ENCODE measurements at regions not wholly inside any gene's neighbourhood (a gene's known extent, or its start where the extent isn't known, plus 50 kb on each side); places are given as distances from the start of the nearest gene placed in this dataset.

GRCh38 chr2:192577706-192578105 is 383.0 kb upstream of the TMEFF2 start:
- no peaks in the 10 kb centered on the region for H3K9me2 ChIP-seq (ENCODE audit: insufficient read depth)
- no peak for DNase-seq (ENCODE audit: low read depth, low spot score)
- no peaks in the 10 kb centered on the region for H3K27me3 ChIP-seq (ENCODE audit: insufficient read depth, low read length)
- no peak overlapping the region for H3K4me2 ChIP-seq (ENCODE audit: low read length)
- H3K79me2 ChIP-seq (ENCODE audit: insufficient read depth, low read length), result no peaks in the 10 kb centered on the region
- TF ChIP-seq POLR2A (IDR thresholded peaks at IDR 0.05; ENCODE audit: borderline replicate concordance, extremely low read depth, insufficient read depth, insufficient read length) (no peak), ELF1 (IDR thresholded peaks at IDR 0.05; ENCODE audit: borderline replicate concordance, low read depth) (no peak), SIN3A (IDR thresholded peaks at IDR 0.05; ENCODE audit: low read depth) (no peak), CBX3 (IDR thresholded peaks at IDR 0.05; ENCODE audit: low read depth) (no peak), EZH2phosphoT487 (IDR thresholded peaks at IDR 0.05; ENCODE audit: borderline replicate concordance) (no peak), ZNF274 (IDR thresholded peaks at IDR 0.05; ENCODE audit: low read depth, low read length) (no peak), JUND (IDR thresholded peaks at IDR 0.05) (no peak), EZH2 (IDR thresholded peaks at IDR 0.05) (no peak)
- RAD21 ChIA-PET (ENCODE audit: low non-redundant PET in 1 of 2, low total read pairs in 2 of 2, uncharacterized antibody in 2 of 2, unreplicated experiment in 2 of 2), result no interaction called here
- no peak overlapping the region for H2AFZ ChIP-seq (ENCODE audit: low read depth, low read length, poor library complexity, severe bottlenecking)
- H3K4me1 ChIP-seq (ENCODE audit: control insufficient read depth in 1 of 2, insufficient read depth in 2 of 2, low read length in 2 of 2), result no peaks in the 10 kb centered on the region
- CTCF ChIA-PET, result no interaction called here
- POLR2A ChIA-PET, result no interaction called here
- BruUV-seq (replicated peaks), result no TSS peak
- no peaks in the 10 kb centered on the region for H3K9me3 ChIP-seq (ENCODE audit: control insufficient read depth in 1 of 2, insufficient read depth in 1 of 2, low read depth in 1 of 2, low read length in 2 of 2)
- H3K4me3 ChIP-seq (replicated peaks in 1 of 2; ENCODE audit: low read depth in 1 of 2, low read length in 2 of 2), result no peak overlapping the region
- H3K27ac ChIP-seq (ENCODE audit: low read depth, low read length), result no peak overlapping the region
- no peaks in the 10 kb centered on the region for H4K20me1 ChIP-seq (ENCODE audit: insufficient read depth)
- intact Hi-C loops (cut with micrococcal nuclease), result no loop called here
- no peak overlapping the region for H3K9ac ChIP-seq (ENCODE audit: low read length)
- ATAC-seq, result no peak
- H3K36me3 ChIP-seq (ENCODE audit: control insufficient read depth in 1 of 2, insufficient read depth in 2 of 2, low read length in 2 of 2), result no peaks in the 10 kb centered on the region

- H3K27me3 ChIP-seq (ENCODE audit: insufficient read depth, low read length), result no peaks in the 10 kb centered on the region
- no peaks in the 10 kb centered on the region for H3K9me3 ChIP-seq (ENCODE audit: control insufficient read depth in 1 of 2, insufficient read depth in 1 of 2, low read depth in 1 of 2, low read length in 2 of 2)
- H3K4me3 ChIP-seq (replicated peaks in 1 of 2; ENCODE audit: low read depth in 1 of 2, low read length in 2 of 2), result no peak overlapping the region
- no peak for TF ChIP-seq POLR2A (IDR thresholded peaks at IDR 0.05; ENCODE audit: borderline replicate concordance, extremely low read depth, insufficient read depth, insufficient read length)
- no peak for TF ChIP-seq SP1 (IDR thresholded peaks at IDR 0.05; ENCODE audit: low read depth)
- TF ChIP-seq RAD21 (IDR thresholded peaks at IDR 0.05; ENCODE audit: low read depth), result no peak
- TF ChIP-seq, protein P1, sequence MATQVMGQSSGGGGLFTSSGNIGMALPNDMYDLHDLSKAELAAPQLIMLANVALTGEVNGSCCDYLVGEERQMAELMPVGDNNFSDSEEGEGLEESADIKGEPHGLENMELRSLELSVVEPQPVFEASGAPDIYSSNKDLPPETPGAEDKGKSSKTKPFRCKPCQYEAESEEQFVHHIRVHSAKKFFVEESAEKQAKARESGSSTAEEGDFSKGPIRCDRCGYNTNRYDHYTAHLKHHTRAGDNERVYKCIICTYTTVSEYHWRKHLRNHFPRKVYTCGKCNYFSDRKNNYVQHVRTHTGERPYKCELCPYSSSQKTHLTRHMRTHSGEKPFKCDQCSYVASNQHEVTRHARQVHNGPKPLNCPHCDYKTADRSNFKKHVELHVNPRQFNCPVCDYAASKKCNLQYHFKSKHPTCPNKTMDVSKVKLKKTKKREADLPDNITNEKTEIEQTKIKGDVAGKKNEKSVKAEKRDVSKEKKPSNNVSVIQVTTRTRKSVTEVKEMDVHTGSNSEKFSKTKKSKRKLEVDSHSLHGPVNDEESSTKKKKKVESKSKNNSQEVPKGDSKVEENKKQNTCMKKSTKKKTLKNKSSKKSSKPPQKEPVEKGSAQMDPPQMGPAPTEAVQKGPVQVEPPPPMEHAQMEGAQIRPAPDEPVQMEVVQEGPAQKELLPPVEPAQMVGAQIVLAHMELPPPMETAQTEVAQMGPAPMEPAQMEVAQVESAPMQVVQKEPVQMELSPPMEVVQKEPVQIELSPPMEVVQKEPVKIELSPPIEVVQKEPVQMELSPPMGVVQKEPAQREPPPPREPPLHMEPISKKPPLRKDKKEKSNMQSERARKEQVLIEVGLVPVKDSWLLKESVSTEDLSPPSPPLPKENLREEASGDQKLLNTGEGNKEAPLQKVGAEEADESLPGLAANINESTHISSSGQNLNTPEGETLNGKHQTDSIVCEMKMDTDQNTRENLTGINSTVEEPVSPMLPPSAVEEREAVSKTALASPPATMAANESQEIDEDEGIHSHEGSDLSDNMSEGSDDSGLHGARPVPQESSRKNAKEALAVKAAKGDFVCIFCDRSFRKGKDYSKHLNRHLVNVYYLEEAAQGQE (IDR thresholded peaks at IDR 0.05; ENCODE audit: low read depth), result no peak
- no peak for TF ChIP-seq ELF1 (IDR thresholded peaks at IDR 0.05; ENCODE audit: borderline replicate concordance, low read depth)
- no peak for TF ChIP-seq CEBPB (IDR thresholded peaks at IDR 0.05; ENCODE audit: low read depth)
- no peak for TF ChIP-seq EZH2phosphoT487 (IDR thresholded peaks at IDR 0.05; ENCODE audit: borderline replicate concordance)
- no peak for TF ChIP-seq EZH2 (IDR thresholded peaks at IDR 0.05)
- TF ChIP-seq ATF3 (IDR thresholded peaks at IDR 0.05), result no peak
- no peak for TF ChIP-seq YY1 (IDR thresholded peaks at IDR 0.05; ENCODE audit: extremely low read depth, insufficient replicate concordance, low read depth, low read length)
- no peak for TF ChIP-seq POLR2AphosphoS5 (IDR thresholded peaks at IDR 0.05; ENCODE audit: low read depth, low read length)
- TF ChIP-seq TCF7L2 (IDR thresholded peaks at IDR 0.05; ENCODE audit: borderline replicate concordance, extremely low read depth, insufficient read depth, insufficient read length), result no peak
- ATAC-seq (no peak), DNase-seq (ENCODE audit: low read depth, low spot score) (no peak)
- ChIA-PET CTCF (no interaction called here), RAD21 (ENCODE audit: low non-redundant PET in 1 of 2, low total read pairs in 2 of 2, uncharacterized antibody in 2 of 2, unreplicated experiment in 2 of 2) (no interaction called here), POLR2A (no interaction called here)
- no peak overlapping the region for H3K4me2 ChIP-seq (ENCODE audit: low read length)
- H3K4me1 ChIP-seq (ENCODE audit: control insufficient read depth in 1 of 2, insufficient read depth in 2 of 2, low read length in 2 of 2), result no peaks in the 10 kb centered on the region
- no peaks in the 10 kb centered on the region for H4K20me1 ChIP-seq (ENCODE audit: insufficient read depth)
- intact Hi-C loops (cut with micrococcal nuclease), result no loop called here
- no peak overlapping the region for H3K27ac ChIP-seq (ENCODE audit: low read depth, low read length)
- H3K9me2 ChIP-seq (ENCODE audit: insufficient read depth), result no peaks in the 10 kb centered on the region
- no peak overlapping the region for H3K9ac ChIP-seq (ENCODE audit: low read length)
- no peaks in the 10 kb centered on the region for H3K36me3 ChIP-seq (ENCODE audit: control insufficient read depth in 1 of 2, insufficient read depth in 2 of 2, low read length in 2 of 2)
- no peak overlapping the region for H2AFZ ChIP-seq (ENCODE audit: low read depth, low read length, poor library complexity, severe bottlenecking)
- no TSS peak for BruUV-seq (replicated peaks)
- no peaks in the 10 kb centered on the region for H3K79me2 ChIP-seq (ENCODE audit: insufficient read depth, low read length)
Observed at GRCh38 chr2:192574552-192574951, 379.8 kb upstream of the TMEFF2 start.

Data from HCT116 (cell line).